HG03066 (cell line): ENCODE measurements at regions not wholly inside any gene's neighbourhood (a gene's known extent, or its start where the extent isn't known, plus 50 kb on each side); places are given as distances from the start of the nearest gene placed in this dataset.
"Not testable (repeated sequence)": the region's sequence is repeated elsewhere in the genome, so short reads cannot be mapped to it uniquely, and the experiment has no call there.

Experiments used
- ATAC-seq: cut with Tn5 transposase; IDR thresholded peaks from one replicate; pipeline ENCODE4 v1.9.1; 2021; ENCODE audit warnings: low read depth; ENCODE audit not compliant: unreplicated experiment

DNA sequence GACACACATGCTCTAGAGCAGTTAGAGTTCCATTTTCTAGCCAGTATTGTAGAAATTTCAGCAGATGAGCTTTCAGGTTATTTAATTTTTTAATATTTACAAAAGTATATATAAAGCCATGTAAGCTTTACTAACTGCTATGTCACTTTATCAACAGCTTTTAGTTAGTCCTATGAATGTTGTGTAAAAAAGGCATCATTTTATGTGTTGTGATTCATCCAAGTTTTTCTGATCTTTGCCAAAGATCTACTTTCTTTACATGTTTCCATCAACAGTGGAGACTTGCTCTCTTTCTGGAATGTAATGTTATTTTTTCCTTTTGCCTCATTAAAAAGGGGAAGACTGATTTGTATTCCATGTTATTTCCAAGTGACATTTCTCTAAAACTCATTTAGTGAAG, 125.2 kb upstream of the TFPI start:
- no peak for ATAC-seq

DNA sequence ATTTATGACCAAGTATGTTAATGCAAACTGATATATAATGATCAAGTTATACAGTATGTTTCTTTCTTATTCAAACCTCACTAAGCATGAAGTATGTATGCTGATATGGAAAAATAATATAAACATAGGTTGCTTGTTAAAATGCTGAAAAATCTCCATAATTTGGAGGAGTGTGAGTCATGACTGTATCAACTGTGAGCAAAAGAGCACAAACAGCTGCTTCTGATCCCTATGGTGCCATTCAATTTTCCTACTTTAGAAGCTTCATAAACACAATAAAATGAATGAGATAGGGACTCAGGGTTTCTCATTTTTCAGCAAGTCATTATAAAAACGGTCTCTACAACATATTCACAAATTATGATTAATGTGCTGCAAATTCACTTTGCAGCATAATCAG, 129.9 kb upstream of the TFPI start:
- no peak for ATAC-seq

DNA sequence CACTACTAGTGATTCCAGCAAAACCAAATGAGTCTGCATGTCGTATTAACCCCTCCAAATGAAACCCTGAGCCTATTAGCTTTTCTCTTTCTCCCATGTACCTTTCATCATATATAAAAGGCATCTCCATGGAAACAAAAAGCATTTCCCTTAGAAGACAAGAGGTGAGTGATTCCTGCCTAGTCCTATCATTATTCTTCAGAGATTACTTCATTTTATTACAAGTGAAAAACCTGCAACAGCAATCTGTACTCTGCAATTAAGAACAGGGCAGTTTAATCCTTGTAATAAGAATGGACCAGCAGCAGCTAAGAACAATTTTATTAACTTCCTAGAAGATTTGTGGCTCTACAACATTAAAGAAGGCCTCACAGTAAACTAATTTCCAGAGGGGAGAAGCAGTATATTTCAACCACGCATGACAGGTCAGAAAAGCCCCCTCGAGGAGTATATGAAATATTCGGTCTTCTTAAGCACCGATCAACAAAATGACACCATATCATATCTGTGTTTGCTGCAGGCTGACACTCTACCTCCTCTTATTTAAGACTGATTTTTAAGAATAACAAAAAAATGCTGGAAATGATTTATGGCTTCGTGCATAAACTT, 132.3 kb upstream of the TFPI start:
- ATAC-seq: no peak

DNA sequence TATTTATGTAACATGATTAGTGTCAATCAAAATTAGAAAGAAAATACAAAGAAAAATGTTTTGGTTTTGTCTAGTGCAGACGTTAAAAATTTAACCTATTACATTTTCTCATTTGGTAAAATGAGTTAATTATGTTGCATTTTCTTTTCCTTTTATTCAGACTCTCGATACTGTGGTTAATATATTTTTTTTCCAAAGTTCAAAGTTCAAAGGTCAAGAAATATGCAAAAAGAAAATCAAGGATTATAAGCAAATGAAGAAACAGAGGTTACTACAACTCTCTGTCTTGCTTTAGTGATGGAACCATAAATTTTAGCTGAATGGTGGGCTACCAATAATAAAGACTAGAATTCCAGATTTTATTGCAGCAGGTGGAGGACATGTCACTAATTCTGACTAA, 133.3 kb upstream of the TFPI start:
- no peak for ATAC-seq

DNA sequence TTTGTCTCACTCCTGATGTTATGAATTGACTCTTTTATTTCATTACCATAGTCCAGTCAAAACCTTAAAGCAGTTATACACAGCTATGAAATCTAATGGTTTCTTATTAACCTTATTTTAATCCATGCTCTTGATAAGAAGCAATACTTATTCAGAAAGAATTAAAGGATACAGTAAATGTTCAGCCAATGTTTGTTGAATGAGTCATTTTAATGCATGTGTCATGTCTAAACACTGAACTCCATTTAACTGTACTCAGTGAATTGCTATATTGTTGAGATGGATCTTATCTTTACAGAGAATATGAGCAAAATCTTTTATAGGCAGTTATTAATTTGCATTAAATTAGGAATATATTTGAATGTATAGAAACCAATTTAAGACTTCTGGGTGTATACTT, 135.1 kb upstream of the TFPI start:
- ATAC-seq: no peak

DNA sequence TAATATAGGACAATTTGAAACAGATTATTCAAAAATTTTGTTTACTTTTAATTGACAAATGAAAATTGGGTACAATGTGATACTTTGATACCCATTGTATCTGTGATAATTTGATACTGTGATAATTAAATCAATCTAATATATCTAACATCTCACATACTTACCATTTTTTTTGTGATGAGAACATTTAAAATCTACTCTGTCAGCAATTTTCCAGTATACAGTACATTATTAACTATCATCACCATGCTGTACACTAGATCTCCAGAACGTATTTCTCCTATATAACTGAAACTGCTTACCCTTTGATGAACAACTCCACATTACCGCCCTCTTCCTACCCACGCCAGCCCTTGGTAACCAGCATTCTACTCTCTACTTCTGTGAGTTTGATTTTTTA, 139.7 kb upstream of the TFPI start:
- no peak for ATAC-seq

DNA sequence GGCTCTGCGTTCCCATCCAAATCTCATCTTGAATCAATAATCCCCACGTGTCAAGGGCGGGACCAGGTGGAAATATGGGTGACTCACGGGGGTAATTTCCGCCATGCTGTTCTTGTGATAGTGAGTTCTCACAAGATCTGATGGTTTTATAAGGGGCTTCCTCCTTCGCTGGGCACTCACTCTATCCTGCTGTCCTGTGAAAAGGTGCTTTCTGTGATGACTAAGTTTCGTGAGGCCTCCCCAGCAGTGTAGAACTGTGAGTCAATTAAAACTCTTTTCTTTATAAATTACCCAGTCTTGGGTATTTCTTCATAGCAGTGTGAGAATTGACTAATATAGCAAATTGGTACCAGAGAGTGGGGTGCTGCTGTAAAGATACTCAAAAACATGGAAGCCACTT, 142.4 kb upstream of the TFPI start:
- not testable (repeated sequence) for ATAC-seq

DNA sequence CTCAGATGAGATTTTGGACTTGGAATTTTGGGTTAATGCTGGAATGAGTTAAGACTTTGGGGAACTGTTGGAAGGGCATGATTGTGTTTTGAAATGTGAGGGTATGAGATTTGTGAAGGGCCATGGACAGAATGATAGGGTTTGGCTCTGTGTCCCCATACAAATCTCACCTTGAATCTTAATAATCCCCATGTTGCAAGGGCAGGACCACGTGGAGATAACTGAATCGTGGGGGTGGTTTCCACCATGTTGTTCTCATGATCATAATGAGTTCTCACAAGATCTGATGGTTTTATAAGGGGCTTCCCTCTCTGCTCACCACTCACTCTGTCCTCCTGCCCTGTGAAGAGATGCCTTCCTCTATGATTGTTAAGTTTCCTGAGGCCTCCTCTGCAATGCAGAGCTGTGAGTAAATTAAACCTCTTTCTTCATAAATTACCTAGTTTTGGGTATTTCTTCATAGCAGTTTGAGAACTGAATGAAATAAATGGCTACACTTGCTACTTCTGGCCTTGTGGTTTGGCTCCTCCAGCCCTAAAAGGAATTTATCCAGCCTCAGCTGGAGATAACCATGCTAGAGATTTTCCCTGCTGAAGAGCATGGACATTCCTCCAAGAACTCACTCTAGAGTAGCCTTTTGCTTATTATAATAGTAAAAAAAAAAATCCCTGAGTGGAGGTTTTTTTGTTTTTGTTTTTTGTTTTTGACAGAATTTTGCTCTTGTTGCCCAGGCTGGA, 144.3 kb upstream of the TFPI start:
- no peak for ATAC-seq

DNA sequence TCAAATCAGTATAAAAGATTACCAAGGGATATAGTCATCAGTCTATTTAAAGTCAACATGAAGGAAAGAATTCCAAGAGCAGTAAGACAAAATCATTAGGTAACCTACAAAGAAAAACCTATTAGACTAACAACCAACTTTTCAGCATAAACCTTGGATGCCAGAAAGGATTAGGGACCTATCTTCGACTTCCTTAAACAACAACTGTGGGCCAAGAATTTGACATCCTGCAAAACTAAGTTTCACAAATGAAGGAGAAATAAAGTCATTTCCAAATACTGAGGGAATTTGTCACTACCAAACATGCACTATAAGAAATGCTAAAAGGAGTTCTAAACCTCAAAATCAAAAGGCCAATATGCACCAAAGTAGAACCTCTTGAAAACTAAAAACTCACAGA, 147.9 kb upstream of the TFPI start:
- ATAC-seq: no peak

DNA sequence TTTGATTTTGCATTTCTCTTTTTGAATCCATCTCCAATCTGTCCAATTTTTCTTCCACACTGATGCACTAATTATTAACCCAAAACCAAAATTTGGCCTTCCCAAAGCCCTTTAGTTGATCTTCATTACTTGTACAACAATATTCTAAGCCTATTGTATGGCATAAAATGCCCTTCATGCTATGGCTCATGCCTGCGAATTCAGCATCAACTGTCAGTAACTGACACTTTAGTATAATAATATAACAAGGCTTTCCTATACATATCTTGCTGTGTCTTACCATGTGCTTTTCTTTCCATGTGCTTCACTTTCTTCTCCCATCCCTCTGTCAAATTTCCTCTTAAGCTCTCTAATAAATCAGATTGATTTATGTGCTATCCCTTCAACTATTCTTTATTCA, 154.0 kb upstream of the TFPI start:
- ATAC-seq: no peak

DNA sequence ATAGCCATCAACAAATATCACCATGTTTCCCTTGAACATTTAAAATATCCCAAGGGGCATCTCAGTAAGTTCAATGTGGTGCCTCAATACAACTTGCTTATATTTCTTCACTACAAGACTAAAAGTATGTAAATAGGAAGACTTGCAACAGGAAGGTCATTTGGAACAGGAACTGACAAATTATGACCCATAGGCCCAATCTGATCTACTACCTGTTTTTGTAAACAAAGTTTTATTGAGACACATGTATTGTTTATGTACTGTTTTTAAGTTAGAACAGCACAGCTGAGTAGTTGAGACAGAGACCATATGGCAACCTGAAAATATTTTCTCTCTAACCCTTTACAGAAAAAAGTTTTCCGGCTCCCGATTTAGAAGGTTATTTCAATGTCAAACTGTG, 154.8 kb upstream of the TFPI start:
- ATAC-seq: no peak

DNA sequence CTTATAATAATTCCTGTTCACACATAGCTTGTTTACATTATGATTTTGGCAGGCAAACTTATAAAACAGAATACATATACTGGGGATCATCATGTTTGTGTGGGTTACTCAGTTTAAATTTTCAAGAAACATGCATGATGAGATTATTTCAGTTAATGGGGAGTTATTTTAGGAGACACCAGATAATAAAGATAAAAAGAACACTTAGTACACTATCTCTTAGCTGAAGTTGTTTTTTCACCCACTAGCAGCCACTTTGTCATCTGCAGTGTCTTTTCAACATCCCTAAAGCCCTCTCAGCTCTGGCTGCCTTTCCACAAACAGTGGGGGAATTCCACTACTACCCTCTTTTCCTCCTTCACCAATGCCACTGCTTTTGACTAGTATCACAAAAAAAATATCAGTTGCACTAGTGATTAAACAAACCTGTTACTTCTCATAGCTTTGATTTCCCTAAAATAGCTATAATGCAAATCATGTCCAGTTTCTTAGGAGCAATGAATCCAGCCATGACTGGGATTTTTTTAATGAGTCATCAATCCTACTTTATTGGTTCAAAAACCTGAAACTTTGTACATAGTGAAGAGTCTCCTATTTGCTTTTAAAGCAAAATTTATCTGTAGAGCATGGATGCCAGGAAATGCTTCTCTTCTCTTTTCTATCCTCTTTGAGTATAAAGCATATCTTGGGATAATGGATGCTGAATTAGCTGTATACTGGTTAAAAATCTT, 156.7 kb upstream of the TFPI start:
- no peak for ATAC-seq

DNA sequence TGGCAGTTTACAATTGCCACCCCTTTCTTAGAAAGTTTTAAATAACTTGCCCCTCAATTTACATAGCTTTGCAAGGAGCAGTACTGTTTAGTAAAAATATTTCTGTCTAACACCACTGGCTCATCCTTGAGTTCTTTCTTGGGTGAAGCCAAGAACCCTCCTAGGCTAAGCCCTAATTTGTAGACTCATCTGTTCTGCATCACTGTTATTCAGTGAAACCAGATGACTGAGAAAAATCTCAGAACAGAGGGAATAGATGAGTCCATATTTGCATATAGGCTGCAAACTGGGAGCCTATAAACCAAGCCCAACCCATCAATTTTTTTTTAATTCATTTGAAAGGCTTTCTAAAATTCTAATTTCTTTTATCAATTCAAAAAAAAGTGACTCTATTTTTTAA, 161.4 kb upstream of the TFPI start:
- ATAC-seq: no peak

DNA sequence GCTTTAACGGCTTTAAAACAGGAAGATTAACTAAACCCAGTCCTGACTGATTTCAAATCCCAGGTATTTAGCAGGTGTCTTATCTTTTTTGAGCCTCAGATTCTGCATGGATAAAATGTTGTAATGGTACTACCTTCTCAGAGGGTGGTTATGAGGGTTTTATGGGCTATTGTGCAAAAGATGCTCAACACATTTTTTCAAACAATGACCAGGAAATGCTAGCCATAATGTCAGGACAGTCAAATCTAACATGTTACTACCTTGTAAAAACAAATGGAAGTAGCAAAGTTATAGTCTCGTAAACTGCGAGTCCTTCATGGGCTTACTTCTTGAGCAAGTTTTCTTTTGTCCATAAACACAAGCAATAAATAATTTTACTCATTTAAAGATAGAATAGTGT, 162.1 kb upstream of the TFPI start:
- ATAC-seq: no peak

DNA sequence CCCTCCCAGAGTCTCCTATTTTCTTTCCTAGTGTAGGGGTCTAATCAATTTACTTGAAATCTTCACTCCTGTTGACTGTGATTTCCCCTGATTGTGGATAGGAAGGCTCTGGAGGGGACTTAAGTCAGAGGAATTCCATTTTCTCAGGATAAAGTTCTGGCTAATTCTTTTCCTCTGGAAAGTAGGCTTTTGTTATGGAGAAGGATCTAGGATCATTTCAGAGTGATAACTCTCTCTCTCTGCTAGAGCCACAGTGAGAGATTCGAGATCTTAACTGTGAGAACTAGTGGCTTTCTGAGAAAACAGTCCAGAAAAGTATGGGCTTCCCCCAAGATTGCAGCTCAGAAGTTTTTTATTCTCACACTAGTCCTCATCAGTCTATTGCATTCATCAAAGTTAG, 163.9 kb upstream of the TFPI start:
- ATAC-seq: no peak

DNA sequence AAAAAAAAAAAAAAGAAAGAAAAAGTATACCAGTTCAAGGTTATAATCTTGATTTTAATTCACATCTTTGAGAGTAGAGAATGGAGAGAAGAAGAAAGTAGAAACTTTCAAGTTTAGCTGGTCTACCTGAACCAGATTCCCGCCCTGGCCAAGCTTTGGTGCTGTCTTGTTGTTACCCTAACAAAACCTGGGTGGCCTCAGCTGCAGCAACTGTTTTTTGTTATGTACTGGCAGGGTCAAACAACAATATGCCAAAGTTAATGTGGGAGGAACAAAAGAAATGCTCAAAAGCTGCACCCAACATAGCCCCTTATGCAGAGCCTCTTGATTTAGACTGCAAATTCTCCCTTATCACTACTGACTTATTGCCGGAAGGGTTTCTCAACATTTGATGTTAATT, 165.3 kb upstream of the TFPI start:
- no peak for ATAC-seq

DNA sequence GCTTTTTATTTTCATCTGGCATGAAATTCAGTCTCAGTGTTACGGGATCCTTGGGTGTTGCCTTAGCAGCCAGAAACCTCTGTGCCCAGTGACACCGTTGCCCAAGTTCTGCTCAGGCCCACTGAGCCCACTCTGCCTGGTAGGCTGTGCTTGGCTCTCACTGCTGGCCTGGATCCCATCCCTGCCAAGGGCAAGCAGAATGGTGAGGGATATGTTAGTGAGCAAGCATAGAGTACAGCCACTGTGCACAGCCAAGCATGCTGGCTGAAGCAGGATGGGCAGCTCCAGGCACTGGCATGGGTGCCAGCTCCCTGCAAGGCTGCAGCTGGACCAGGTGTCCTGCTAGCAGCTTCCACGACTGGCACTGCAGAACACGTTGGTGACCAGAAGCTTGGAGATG, 194.7 kb upstream of the TFPI start:
- no peak for ATAC-seq

DNA sequence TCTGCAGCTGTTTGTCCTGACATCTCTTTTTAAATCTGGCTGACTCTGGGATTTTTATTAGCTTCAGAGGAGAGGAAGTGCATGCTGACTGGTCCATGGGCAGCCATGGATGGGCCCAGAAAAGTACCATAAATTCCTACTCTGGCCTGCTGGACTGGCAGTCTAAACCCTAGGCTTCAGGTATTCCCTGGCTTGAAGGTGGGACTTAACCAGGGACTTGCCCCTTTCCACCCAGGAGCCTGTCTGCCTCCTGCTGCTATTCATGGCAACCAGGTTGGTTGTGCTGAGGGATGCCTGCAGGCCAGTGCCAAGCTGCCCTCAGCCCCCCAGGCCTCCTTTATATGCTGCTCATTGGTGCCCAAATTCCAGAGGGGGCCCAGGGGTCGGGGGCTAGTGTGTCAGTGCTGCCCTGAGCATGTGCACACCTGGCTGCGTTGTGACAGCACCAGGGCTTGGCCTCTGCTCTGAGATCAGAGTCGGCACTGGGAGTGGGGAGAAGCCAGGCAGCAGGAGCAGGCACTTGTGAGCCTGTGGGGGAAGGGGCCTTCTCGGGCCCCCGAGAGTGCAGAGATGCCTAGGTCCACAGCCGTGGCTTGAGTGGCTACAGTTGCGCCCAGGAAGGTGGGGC, 195.7 kb upstream of the TFPI start:
- no peak for ATAC-seq

DNA sequence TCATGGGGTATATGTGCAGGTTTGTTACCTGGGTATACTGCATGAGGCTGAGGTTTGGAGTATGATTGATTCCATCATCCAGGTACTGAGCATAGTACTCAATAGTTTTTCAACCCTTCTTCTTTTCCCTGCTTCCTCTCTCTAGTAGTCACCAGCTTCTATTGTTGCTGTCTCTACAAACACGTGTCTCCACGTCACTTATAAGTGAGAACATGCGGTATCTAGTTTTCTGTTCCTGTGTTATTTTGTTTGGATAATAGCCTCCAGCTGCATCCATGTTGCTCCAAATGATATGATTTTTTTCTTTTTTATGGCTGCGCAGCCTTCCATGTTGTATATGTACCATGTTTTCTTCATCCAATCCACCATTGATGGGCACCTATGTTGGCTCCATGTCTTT, 214.8 kb upstream of the TFPI start:
- ATAC-seq: no peak

DNA sequence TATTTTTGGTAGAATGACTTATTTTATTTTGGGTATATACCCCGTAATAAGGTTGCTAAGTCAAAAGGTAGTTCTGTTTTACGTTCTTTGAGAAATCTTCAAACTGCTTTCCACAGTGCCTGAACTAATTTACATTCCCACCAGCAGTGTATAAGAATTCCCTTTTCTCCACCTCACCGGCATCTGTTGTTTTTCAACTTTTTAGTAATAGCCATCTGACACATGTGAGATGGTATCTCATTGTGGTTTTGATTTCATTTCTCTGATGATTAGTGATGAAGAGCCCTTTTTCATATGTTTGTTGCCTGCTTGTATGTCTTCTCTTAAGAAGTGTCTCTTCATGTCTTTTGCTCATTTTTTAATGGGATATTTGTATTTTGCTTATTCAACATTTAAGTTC, 215.2 kb upstream of the TFPI start:
- ATAC-seq: no peak

DNA sequence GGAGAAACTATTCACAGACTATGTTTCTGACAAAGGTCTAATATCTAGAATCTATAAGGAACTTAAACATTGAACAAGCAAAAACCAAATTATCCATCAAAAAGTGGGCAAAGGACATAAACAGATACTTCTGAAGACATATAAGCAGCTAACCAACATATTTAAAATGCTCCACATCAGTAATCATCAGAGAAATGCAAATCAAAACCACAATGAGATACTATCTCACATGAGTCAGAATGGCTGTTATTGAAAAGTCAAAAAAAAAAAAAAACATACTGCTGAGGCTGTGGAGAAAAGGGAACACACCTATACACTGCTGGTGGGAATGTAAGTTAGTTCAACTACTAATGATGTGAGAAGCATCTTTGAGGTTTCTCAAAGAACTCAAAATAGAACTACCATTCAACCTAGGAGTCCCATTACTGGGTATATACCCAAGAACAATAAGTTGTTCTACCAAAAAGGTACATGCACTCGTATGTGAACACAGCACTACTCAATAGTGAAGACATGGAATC, 220.4 kb upstream of the TFPI start:
- ATAC-seq: no peak
